H1 (cell line): ENCODE measurements at regions not wholly inside any gene's neighbourhood (a gene's known extent, or its start where the extent isn't known, plus 50 kb on each side); places are given as distances from the start of the nearest gene placed in this dataset.

ENCODE experiments used
- CTCF ChIA-PET: fragments of 300-600 bp; sonication (Branson Sonifier 250); formaldehyde crosslinking; loops from one replicate; lab custom pipeline; 2021; ENCODE audit not compliant: partially characterized antibody; lab: Charles Lee
- POLR2A ChIA-PET: fragments of 300-600 bp; sonication (Branson Sonifier 250); formaldehyde crosslinking; loops from one replicate; lab custom pipeline; 2021; ENCODE audit warnings: inconsistent platforms; ENCODE audit not compliant: partially characterized antibody; lab: Charles Lee
- DNase-seq, 2 experiments: peaks; one replicate each; pipeline versions ENCODE4 v3.0.0 to v3.0.0-alpha.2; 2010 to 2022; ENCODE audit warnings: low spot score in 2 of 2, low read depth in 1 of 2, mixed read lengths in 1 of 2
- FAIRE-seq: peaks from 2 replicates; lab custom pipeline; 2011; peaks lifted over from hg19 to GRCh38; lab: Jason Lieb, UNC
- H2AFZ ChIP-seq: 2 replicates; pipeline ENCODE4 v1.8.1; 2012; ENCODE audit warnings: low read length, inconsistent platforms
- H2AK5ac ChIP-seq: 2 replicates; pipeline ENCODE4 v1.6.1; 2013; ENCODE audit warnings: low read depth, low read length
- H2BK120ac ChIP-seq: replicated peaks from 2 replicates; pipeline ENCODE3; 2013; ENCODE audit warnings: low read depth, low read length, inconsistent platforms
- H2BK12ac ChIP-seq: 2 replicates; pipeline ENCODE4 v1.6.1; 2013; ENCODE audit warnings: low read depth, low read length
- H2BK15ac ChIP-seq: 2 replicates; pipeline ENCODE4 v1.6.1; 2013; ENCODE audit warnings: low read length
- H2BK20ac ChIP-seq: 2 replicates; pipeline ENCODE4 v1.6.1; 2013; ENCODE audit warnings: low read length
- H2BK5ac ChIP-seq: 2 replicates; pipeline ENCODE4 v1.6.1; 2013; ENCODE audit warnings: low read depth, low read length
- H3K14ac ChIP-seq: 2 replicates; pipeline ENCODE4 v1.6.1; 2013; ENCODE audit warnings: inconsistent platforms; ENCODE audit not compliant: insufficient read length
- H3K18ac ChIP-seq: 2 replicates; pipeline ENCODE4 v1.6.1; 2013; ENCODE audit warnings: low read length; ENCODE audit errors: extremely low read depth
- H3K23ac ChIP-seq: 2 replicates; pipeline ENCODE4 v1.6.1; 2013; ENCODE audit warnings: inconsistent platforms; ENCODE audit not compliant: insufficient read length
- H3K23me2 ChIP-seq: 2 replicates; pipeline ENCODE4 v1.6.1; 2013; ENCODE audit warnings: low read depth, low read length
- H3K27ac ChIP-seq: 2 replicates; pipeline ENCODE4 v1.6.1; 2011; ENCODE audit warnings: low read depth, low read length, inconsistent platforms
- H3K27me3 ChIP-seq, 4 experiments: replicated peaks in 1 of 4; 1 replicate in 1 of 4; 2 replicates in 3 of 4; pipeline versions ENCODE4 v1.6.1 to v1.8.1; 2011 to 2013; ENCODE audit warnings: low read length in 3 of 4, mild to moderate bottlenecking in 3 of 4, inconsistent platforms in 2 of 4, mixed read lengths in 2 of 4, moderate library complexity in 1 of 4; ENCODE audit not compliant: control insufficient read depth in 3 of 4, insufficient read depth in 3 of 4; ENCODE audit errors: extremely low read depth in 1 of 4
- H3K36me3 ChIP-seq, 4 experiments: 2 replicates each; pipeline versions ENCODE4 v1.6.1 to v1.8.1; 2011 to 2013; ENCODE audit warnings: mild to moderate bottlenecking in 4 of 4, low read length in 3 of 4, moderate library complexity in 2 of 4, control low read depth in 1 of 4, inconsistent platforms in 1 of 4; ENCODE audit not compliant: insufficient read depth in 4 of 4, control insufficient read depth in 2 of 4
- H3K4ac ChIP-seq: replicated peaks from 2 replicates; pipeline ENCODE3; 2013; ENCODE audit warnings: low read length, low read depth, mixed read lengths, inconsistent platforms; ENCODE audit not compliant: insufficient read length
- H3K4me1 ChIP-seq, 4 experiments: replicated peaks in 1 of 4; 1 replicate in 1 of 4; 2 replicates in 3 of 4; pipeline versions ENCODE4 v1.6.1 to v1.8.1; 2011 to 2013; ENCODE audit warnings: low read length in 3 of 4, inconsistent platforms in 2 of 4, mixed read lengths in 1 of 4; ENCODE audit not compliant: insufficient read depth in 4 of 4, control insufficient read depth in 3 of 4
- H3K4me2 ChIP-seq, 2 experiments: 2 replicates each; pipeline versions ENCODE4 v1.6.1 to v1.8.1; 2011 to 2013; ENCODE audit warnings: low read depth in 2 of 2, low read length in 2 of 2, control low read depth in 1 of 2, inconsistent platforms in 1 of 2, mild to moderate bottlenecking in 1 of 2; ENCODE audit not compliant: insufficient read depth in 1 of 2
- H3K4me3 ChIP-seq, 4 experiments: fragments of 200-600, 300-600 bp in 1 of 4; sonication (generic), shearing (Covaris generic), sonication (Bioruptor Twin) in 1 of 4; 2 replicates each; pipeline versions ENCODE4 v1.5.1 to v1.8.1; 2011 to 2016; ENCODE audit warnings: low read length in 4 of 4, low read depth in 3 of 4, control low read depth in 2 of 4, inconsistent platforms in 2 of 4, mild to moderate bottlenecking in 2 of 4, mixed read lengths in 1 of 4, moderate library complexity in 1 of 4; ENCODE audit not compliant: insufficient read depth in 2 of 4; ENCODE audit errors: extremely low read depth in 1 of 4
- H3K56ac ChIP-seq: replicated peaks from 2 replicates; pipeline ENCODE3; 2013; ENCODE audit warnings: low read depth, mild to moderate bottlenecking, mixed read lengths, low read length, inconsistent platforms; ENCODE audit not compliant: insufficient read length
- H3K79me1 ChIP-seq: 2 replicates; pipeline ENCODE4 v1.6.1; 2013; ENCODE audit warnings: low read depth, low read length, control low read depth
- H3K79me2 ChIP-seq, 2 experiments: 2 replicates each; pipeline versions ENCODE4 v1.6.1 to v1.8.1; 2012 to 2013; ENCODE audit warnings: low read length in 2 of 2, mild to moderate bottlenecking in 2 of 2, inconsistent platforms in 1 of 2; ENCODE audit not compliant: insufficient read depth in 2 of 2, control insufficient read depth in 1 of 2
- H3K9ac ChIP-seq, 4 experiments: replicated peaks in 1 of 4; 1 replicate in 1 of 4; 2 replicates in 3 of 4; pipeline versions ENCODE4 v1.6.1 to v1.8.1; 2011 to 2013; ENCODE audit warnings: low read depth in 3 of 4, low read length in 3 of 4, control low read depth in 2 of 4, mild to moderate bottlenecking in 2 of 4, moderate library complexity in 2 of 4, inconsistent platforms in 1 of 4; ENCODE audit errors: extremely low read depth in 1 of 4
- H3K9me3 ChIP-seq, 2 experiments: 2 replicates each; pipeline versions ENCODE4 v1.6.1 to v1.8.1; 2012 to 2013; ENCODE audit warnings: mild to moderate bottlenecking in 2 of 2, moderate library complexity in 2 of 2, control low read depth in 1 of 2, inconsistent platforms in 1 of 2, low read depth in 1 of 2, low read length in 1 of 2, mixed read lengths in 1 of 2; ENCODE audit not compliant: insufficient read depth in 2 of 2
- H4K20me1 ChIP-seq, 2 experiments: replicated peaks in 1 of 2; 2 replicates each; pipeline versions ENCODE3 to v1.8.1; 2011 to 2013; ENCODE audit warnings: inconsistent platforms in 2 of 2, low read length in 2 of 2, mild to moderate bottlenecking in 1 of 2; ENCODE audit not compliant: insufficient read depth in 2 of 2, control insufficient read depth in 1 of 2
- H4K5ac ChIP-seq: 2 replicates; pipeline ENCODE4 v1.6.1; 2013; ENCODE audit warnings: low read length, low read depth, mixed read lengths, inconsistent platforms; ENCODE audit not compliant: insufficient read length
- H4K8ac ChIP-seq: 2 replicates; pipeline ENCODE4 v1.8.0; 2013; ENCODE audit warnings: mild to moderate bottlenecking, moderate library complexity, low read length, inconsistent platforms; ENCODE audit not compliant: insufficient read depth; ENCODE audit errors: extremely low read depth
- H4K91ac ChIP-seq: replicated peaks from 2 replicates; pipeline ENCODE3; 2013; ENCODE audit warnings: low read length, mixed read lengths, inconsistent platforms; ENCODE audit not compliant: insufficient read length
- ATF3 ChIP-seq: IDR thresholded peaks from 2 replicates; pipeline ENCODE4 v1.6.1; 2011; ENCODE audit warnings: low read depth, mild to moderate bottlenecking, low read length; ENCODE audit not compliant: insufficient read depth
- BACH1 ChIP-seq: IDR thresholded peaks from 2 replicates; pipeline ENCODE4 v1.6.1; 2012; ENCODE audit warnings: low read length, improper control_type of control experiment
- CBX5 ChIP-seq: fragments of 300-800, 300-1000 bp; sonication (generic); IDR thresholded peaks from 2 replicates; pipeline ENCODE4 v1.7.1; 2016; ENCODE audit warnings: antibody characterized with exemption, low read length, low read depth
- CHD1 ChIP-seq: IDR thresholded peaks from 2 replicates; pipeline ENCODE4 v1.6.1; 2012; ENCODE audit warnings: low read depth, low read length, improper control_type of control experiment
- CTBP2 ChIP-seq: IDR thresholded peaks from 2 replicates; pipeline ENCODE4 v1.7.0; 2011; ENCODE audit warnings: borderline replicate concordance, mild to moderate bottlenecking, moderate library complexity, mixed read lengths, low read length; ENCODE audit not compliant: insufficient read depth, insufficient read length
- EZH2 ChIP-seq: fragments of 200-600 bp; sonication (generic); IDR thresholded peaks from 2 replicates; pipeline ENCODE4 v1.7.1; 2012; ENCODE audit warnings: low read depth, mild to moderate bottlenecking, moderate library complexity, low read length, inconsistent platforms; ENCODE audit not compliant: severe bottlenecking
- HDAC6 ChIP-seq: IDR thresholded peaks from one replicate; pipeline ENCODE4 v1.7.1; 2012; ENCODE audit warnings: low read depth, mild to moderate bottlenecking, inconsistent platforms, low read length, moderate library complexity
- MAFK ChIP-seq: IDR thresholded peaks from 2 replicates; pipeline ENCODE4 v1.6.1; 2012; ENCODE audit warnings: low read depth, mild to moderate bottlenecking, improper control_type of control experiment, low read length
- NRF1 ChIP-seq: IDR thresholded peaks from 2 replicates; pipeline ENCODE4 v1.6.1; 2011; ENCODE audit warnings: mild to moderate bottlenecking, low read depth, low read length, improper control_type of control experiment
- RBBP5 ChIP-seq: IDR thresholded peaks from 2 replicates; pipeline ENCODE4 v1.7.1; 2012; ENCODE audit warnings: low read depth, mild to moderate bottlenecking, inconsistent platforms, low read length, moderate library complexity, borderline replicate concordance
- RXRA ChIP-seq: IDR thresholded peaks from 2 replicates; pipeline ENCODE4 v1.6.1; 2011; ENCODE audit warnings: low read depth, mild to moderate bottlenecking, low read length, moderate library complexity; ENCODE audit not compliant: insufficient read depth
- SIRT6 ChIP-seq: IDR thresholded peaks from one replicate; pipeline ENCODE4 v1.7.1; 2012; ENCODE audit warnings: low read length, inconsistent platforms
- SP1 ChIP-seq: IDR thresholded peaks from 2 replicates; pipeline ENCODE4 v1.6.1; 2011; ENCODE audit warnings: low read depth, low read length
- SP4 ChIP-seq: IDR thresholded peaks from 2 replicates; pipeline ENCODE4 v1.6.1; 2012; ENCODE audit warnings: low read length, inconsistent platforms
- SUZ12 ChIP-seq: fragments of 200-600 bp; sonication (generic); IDR thresholded peaks from 2 replicates; pipeline ENCODE4 v1.6.1; 2012; ENCODE audit warnings: mild to moderate bottlenecking, inconsistent platforms, low read length, moderate library complexity, mixed read lengths
- YY1 ChIP-seq: IDR thresholded peaks from 2 replicates; pipeline ENCODE4 v1.6.1; 2011; ENCODE audit warnings: low read depth, mild to moderate bottlenecking, low read length
- WGBS, 2 experiments: shearing (Covaris generic) in 1 of 2; methylation state at CpG; one replicate each; pipeline versions ENCODE4 v1.1.6 to v1.1.7; 2013 to 2015; ENCODE audit warnings: low lambda C conversion rate in 2 of 2, mixed read lengths in 2 of 2, inconsistent platforms in 1 of 2, low coverage in 1 of 2, missing lambda C conversion rate in 1 of 2; ENCODE audit not compliant: insufficient replicate concordance in 2 of 2, insufficient coverage in 1 of 2, insufficient read length in 1 of 2; ENCODE audit errors: extremely low coverage in 1 of 2, missing lambda C conversion rate in 1 of 2; 5-methylcytosine and 5-hydroxymethylcytosine counted together

DNA sequence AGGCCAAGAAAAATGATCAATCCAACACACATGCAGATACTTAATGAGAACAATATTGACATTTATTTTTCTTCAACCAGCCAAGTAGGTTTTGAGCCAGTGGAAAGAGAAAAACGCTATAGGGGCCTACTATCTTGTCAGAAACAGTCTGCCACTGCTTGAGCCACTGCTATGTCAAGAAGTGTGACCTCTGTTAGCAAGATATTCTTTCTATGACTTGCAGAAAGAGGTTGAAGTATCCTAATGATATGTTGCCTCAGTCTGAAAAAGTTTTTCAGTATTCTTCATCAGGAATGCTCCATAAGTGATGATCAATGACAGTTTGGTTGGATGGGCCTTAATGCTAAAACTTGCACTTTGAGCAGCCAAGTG, 328.4 kb upstream of the KCND2 start:
- CTCF ChIA-PET, result no interaction called here
- Histone ChIP-seq H3K56ac (no peak overlapping the region), H3K27ac (no peak overlapping the region), H4K5ac (no peak overlapping the region), H3K23ac (no peak overlapping the region), H3K79me2 (no peaks in the 10 kb centered on the region), H2BK12ac (no peak overlapping the region), H3K23me2 (no peaks in the 10 kb centered on the region), H3K18ac (no peak overlapping the region), H3K36me3 (no peaks in the 10 kb centered on the region), H3K9ac (no peak overlapping the region), H4K91ac (no peak overlapping the region), H2AFZ (no peak overlapping the region), H3K4me3 (no peak overlapping the region), H3K4me2 (no peak overlapping the region), H4K8ac (no peak overlapping the region), H2BK20ac (no peak overlapping the region), H3K4me1 (no peaks in the 10 kb centered on the region), H2BK15ac (no peak overlapping the region), H2AK5ac (no peak overlapping the region), H3K79me1 (no peaks in the 10 kb centered on the region), H3K9me3 (no peaks in the 10 kb centered on the region), H2BK5ac (no peak overlapping the region), H2BK120ac (no peak overlapping the region), H3K14ac (no peak overlapping the region), H3K4ac (no peak overlapping the region), H4K20me1 (no peaks in the 10 kb centered on the region), H3K27me3 (no peaks in the 10 kb centered on the region)
- WGBS, 2 experiments, result 94% methylated on average over 1 of the region's 1 CpG; no CpG with 5 or more reads in 1 of the 2 experiments
- FAIRE-seq, result no peak
- POLR2A ChIA-PET, result no interaction called here
- DNase-seq, result no peak
- TF ChIP-seq SP4 (no peak), CTBP2 (no peak), SIRT6 (no peak), BACH1 (no peak), CBX5 (no peak), RBBP5 (no peak), HDAC6 (no peak), CHD1 (no peak), EZH2 (no peak), YY1 (no peak), NRF1 (no peak), ATF3 (no peak), SP1 (no peak), RXRA (no peak), SUZ12 (no peak), MAFK (no peak)
